Liver (tissue), 8 donors: ENCODE measurements at regions not wholly inside any gene's neighbourhood (a gene's known extent, or its start where the extent isn't known, plus 50 kb on each side); places are given as distances from the start of the nearest gene placed in this dataset.

Experiments used
- DNase-seq: peaks from one replicate; pipeline ENCODE4 v3.0.0-alpha.2; 2017; ENCODE audit warnings: low spot score
- H3K27ac ChIP-seq, 2 donors: one replicate each; pipeline ENCODE4 v1.7.0; 2013; ENCODE audit warnings: inconsistent platforms in 2 of 2, low read length in 2 of 2, control low read depth in 1 of 2, low read depth in 1 of 2, mild to moderate bottlenecking in 1 of 2
- H3K27me3 ChIP-seq, 4 donors: one replicate each; pipeline versions ENCODE4 v1.6.1 to v1.7.0; 2013; ENCODE audit warnings: low read length in 3 of 4, inconsistent platforms in 1 of 4, mild to moderate bottlenecking in 1 of 4, moderate library complexity in 1 of 4; ENCODE audit not compliant: control insufficient read depth in 4 of 4, insufficient read depth in 4 of 4
- H3K36me3 ChIP-seq, 4 donors: one replicate each; pipeline versions ENCODE4 v1.6.1 to v1.7.0; 2013; ENCODE audit warnings: low read length in 3 of 4, mild to moderate bottlenecking in 3 of 4, low read depth in 1 of 4, moderate library complexity in 1 of 4; ENCODE audit not compliant: control insufficient read depth in 4 of 4, insufficient read depth in 3 of 4
- H3K4me1 ChIP-seq, 4 donors: one replicate each; pipeline versions ENCODE4 v1.6.1 to v1.7.0; 2013; ENCODE audit warnings: low read length in 3 of 4, mild to moderate bottlenecking in 3 of 4, moderate library complexity in 1 of 4; ENCODE audit not compliant: control insufficient read depth in 4 of 4, insufficient read depth in 4 of 4
- H3K4me3 ChIP-seq, 3 donors: one replicate each; pipeline versions ENCODE4 v1.6.1 to v1.7.0; 2013; ENCODE audit warnings: low read length in 3 of 3, control low read depth in 1 of 3, low read depth in 1 of 3, mild to moderate bottlenecking in 1 of 3
- H3K9ac ChIP-seq, 2 donors: one replicate each; pipeline ENCODE4 v1.7.0; 2013; ENCODE audit warnings: low read length in 2 of 2, mild to moderate bottlenecking in 2 of 2, moderate library complexity in 2 of 2, control low read depth in 1 of 2, low read depth in 1 of 2
- H3K9me3 ChIP-seq, 4 donors: one replicate each; pipeline versions ENCODE4 v1.6.1 to v1.7.0; 2013; ENCODE audit warnings: low read length in 3 of 4; ENCODE audit not compliant: control insufficient read depth in 4 of 4
- CTCF ChIP-seq: fragments of 150-350 bp; IDR thresholded peaks from 2 replicates; pipeline ENCODE4 v1.5.1; 2017; ENCODE audit warnings: improper control_type of control experiment, low read depth, low read length; ENCODE audit not compliant: missing input control
- FOXA1 ChIP-seq: IDR thresholded peaks from 2 replicates; pipeline ENCODE4 v1.6.1; 2016; ENCODE audit warnings: antibody characterized with exemption
- FOXA2 ChIP-seq: IDR thresholded peaks from 2 replicates; pipeline ENCODE4 v1.6.1; 2016; ENCODE audit warnings: antibody characterized with exemption
- GABPA ChIP-seq, 2 donors: IDR thresholded peaks in 1 of 2; conservative IDR thresholded peaks in 1 of 2; 2 replicates each; pipeline ENCODE4 v1.6.1; 2016; ENCODE audit warnings: antibody characterized with exemption in 2 of 2, mild to moderate bottlenecking in 1 of 2, moderate library complexity in 1 of 2
- HNF4A ChIP-seq, 2 donors: conservative IDR thresholded peaks; 2 replicates each; pipeline ENCODE4 v1.6.1; 2016; ENCODE audit warnings: antibody characterized with exemption in 2 of 2, mild to moderate bottlenecking in 2 of 2
- HNF4G ChIP-seq: IDR thresholded peaks from 2 replicates; pipeline ENCODE4 v1.6.1; 2016; ENCODE audit warnings: antibody characterized with exemption
- MAX ChIP-seq: IDR thresholded peaks from 2 replicates; pipeline ENCODE4 v1.6.1; 2016; ENCODE audit warnings: antibody characterized with exemption
- RAD21 ChIP-seq, 2 donors: IDR thresholded peaks; 2 replicates each; pipeline ENCODE4 v1.6.1; 2016; ENCODE audit warnings: antibody characterized with exemption in 2 of 2, mild to moderate bottlenecking in 2 of 2
- REST ChIP-seq: IDR thresholded peaks from 2 replicates; pipeline ENCODE4 v1.6.1; 2016; ENCODE audit warnings: antibody characterized with exemption, mild to moderate bottlenecking
- RXRA ChIP-seq, 2 donors: IDR thresholded peaks; 2 replicates each; pipeline ENCODE4 v1.6.1; 2017 to 2018; ENCODE audit warnings: antibody characterized with exemption in 2 of 2, mild to moderate bottlenecking in 1 of 2
- SP1 ChIP-seq: IDR thresholded peaks from 2 replicates; pipeline ENCODE4 v1.6.1; 2018; ENCODE audit warnings: antibody characterized with exemption, mild to moderate bottlenecking
- TAF1 ChIP-seq: conservative IDR thresholded peaks from 2 replicates; pipeline ENCODE4 v1.6.1; 2016; ENCODE audit warnings: antibody characterized with exemption, mild to moderate bottlenecking
- YY1 ChIP-seq: IDR thresholded peaks from 2 replicates; pipeline ENCODE4 v1.6.1; 2016; ENCODE audit warnings: antibody characterized with exemption, mild to moderate bottlenecking
- WGBS: extraction: QIAGEN DNeasy Blood & Tissue Kit; methylation state at CpG from one replicate; pipeline ENCODE4 v1.1.7; 2013; 5-methylcytosine and 5-hydroxymethylcytosine counted together
- TF ChIP-seq, protein P1 (sequence below): IDR thresholded peaks from 2 replicates; pipeline ENCODE4 v1.6.1; 2016; ENCODE audit warnings: antibody characterized with exemption
- donor health status: healthy.
- donor health status: healthy.
- donor health status: healthy.
- donor health status: healthy.
- donor health status: healthy.

DNA sequence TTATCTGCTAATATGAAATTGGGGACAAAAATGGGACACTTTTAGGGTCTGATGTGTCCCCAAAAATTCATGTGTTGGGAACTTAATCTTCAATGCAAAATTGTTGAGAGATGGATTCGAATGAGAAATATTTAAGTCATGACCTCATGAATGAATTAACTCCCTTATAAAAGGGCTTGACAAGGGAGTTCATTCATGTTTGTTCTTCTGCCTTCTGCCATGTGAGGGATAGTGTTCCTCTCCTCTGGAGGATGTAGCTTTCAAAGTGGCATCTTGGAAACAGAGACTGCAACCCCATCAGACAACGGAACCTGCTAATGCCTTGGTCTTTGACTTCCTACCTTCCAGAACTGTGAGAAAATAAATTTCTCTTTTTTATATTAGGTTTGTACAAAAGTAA is 89.2 kb upstream of the LINC00305 start (continued):
- TF ChIP-seq MAX (no peak), FOXA2 (no peak), TAF1 (no peak), GABPA (IDR thresholded peaks at IDR 0.05 in 1 of 2, conservative IDR thresholded peaks at IDR 0.05 in 1 of 2) (no peak)
- TF ChIP-seq, protein P1, sequence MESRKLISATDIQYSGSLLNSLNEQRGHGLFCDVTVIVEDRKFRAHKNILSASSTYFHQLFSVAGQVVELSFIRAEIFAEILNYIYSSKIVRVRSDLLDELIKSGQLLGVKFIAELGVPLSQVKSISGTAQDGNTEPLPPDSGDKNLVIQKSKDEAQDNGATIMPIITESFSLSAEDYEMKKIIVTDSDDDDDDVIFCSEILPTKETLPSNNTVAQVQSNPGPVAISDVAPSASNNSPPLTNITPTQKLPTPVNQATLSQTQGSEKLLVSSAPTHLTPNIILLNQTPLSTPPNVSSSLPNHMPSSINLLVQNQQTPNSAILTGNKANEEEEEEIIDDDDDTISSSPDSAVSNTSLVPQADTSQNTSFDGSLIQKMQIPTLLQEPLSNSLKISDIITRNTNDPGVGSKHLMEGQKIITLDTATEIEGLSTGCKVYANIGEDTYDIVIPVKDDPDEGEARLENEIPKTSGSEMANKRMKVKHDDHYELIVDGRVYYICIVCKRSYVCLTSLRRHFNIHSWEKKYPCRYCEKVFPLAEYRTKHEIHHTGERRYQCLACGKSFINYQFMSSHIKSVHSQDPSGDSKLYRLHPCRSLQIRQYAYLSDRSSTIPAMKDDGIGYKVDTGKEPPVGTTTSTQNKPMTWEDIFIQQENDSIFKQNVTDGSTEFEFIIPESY, result no peak

GRCh38 chr18:64234321-64234720 is 85.4 kb upstream of the LINC00305 start:
- Histone ChIP-seq H3K27me3 (no peaks in the 10 kb centered on the region), H3K9ac (no peak overlapping the region), H3K4me1 (no peaks in the 10 kb centered on the region), H3K4me3 (no peak overlapping the region), H3K27ac (no peak overlapping the region), H3K36me3 (no peaks in the 10 kb centered on the region), H3K9me3 (no peaks in the 10 kb centered on the region)
- no peak for TF ChIP-seq MAX
- TF ChIP-seq CTCF, result no peak
- TF ChIP-seq SP1, result no peak
- TF ChIP-seq GABPA (IDR thresholded peaks at IDR 0.05 in 1 of 2, conservative IDR thresholded peaks at IDR 0.05 in 1 of 2), result no peak
- no peak for TF ChIP-seq RXRA (IDR thresholded peaks at IDR 0.05)
- no peak for TF ChIP-seq HNF4A (conservative IDR thresholded peaks at IDR 0.05)
- no peak for TF ChIP-seq YY1
- TF ChIP-seq FOXA1, result no peak
- TF ChIP-seq RAD21 (IDR thresholded peaks at IDR 0.05), result no peak
- no peak for DNase-seq
- 68% methylated on average over 3 of the region's 3 CpGs for whole genome bisulfite sequencing

GRCh38 chr18:64233851-64234250 is 85.0 kb upstream of the LINC00305 start:
- Histone ChIP-seq H3K4me1 (no peaks in the 10 kb centered on the region), H3K27me3 (no peaks in the 10 kb centered on the region), H3K27ac (no peak overlapping the region), H3K4me3 (no peak overlapping the region), H3K9ac (no peak overlapping the region), H3K36me3 (no peaks in the 10 kb centered on the region), H3K9me3 (no peaks in the 10 kb centered on the region)
- TF ChIP-seq HNF4G, result no peak
- no peak for TF ChIP-seq HNF4A (conservative IDR thresholded peaks at IDR 0.05)
- TF ChIP-seq REST, result no peak
- TF ChIP-seq CTCF, result no peak
- no peak for TF ChIP-seq GABPA (IDR thresholded peaks at IDR 0.05 in 1 of 2, conservative IDR thresholded peaks at IDR 0.05 in 1 of 2)
- TF ChIP-seq SP1, result no peak
- no peak for DNase-seq
- 79% methylated on average over 1 of the region's 1 CpG for WGBS
